Bronchial epithelial cell (primary cell): ENCODE measurements at regions not wholly inside any gene's neighbourhood (a gene's known extent, or its start where the extent isn't known, plus 50 kb on each side); places are given as distances from the start of the nearest gene placed in this dataset.

Experiments
- DNase-seq: peaks from one replicate; pipeline ENCODE4 v3.0.0-alpha.2; 2010; ENCODE audit warnings: low read depth
- FAIRE-seq: peaks from 2 replicates; lab custom pipeline; 2011; peaks lifted over from hg19 to GRCh38; lab: Jason Lieb, UNC
- H3K27me3 ChIP-seq: 2 replicates; pipeline ENCODE4 v1.5.1; 2011; ENCODE audit warnings: low read length; ENCODE audit not compliant: control insufficient read depth, insufficient read depth
- H3K36me3 ChIP-seq: 2 replicates; pipeline ENCODE4 v1.5.1; 2011; ENCODE audit warnings: low read length; ENCODE audit not compliant: control insufficient read depth, insufficient read depth
- H3K4me3 ChIP-seq: 2 replicates; pipeline ENCODE4 v1.5.1; 2011; ENCODE audit warnings: mild to moderate bottlenecking, low read depth, low read length, control low read depth
- TF ChIP-seq, protein P1 (sequence below): IDR thresholded peaks from 2 replicates; pipeline ENCODE4 v1.5.1; 2011; ENCODE audit warnings: mild to moderate bottlenecking, moderate library complexity, low read length, control low read depth, inconsistent platforms; ENCODE audit not compliant: insufficient read depth, severe bottlenecking

DNA sequence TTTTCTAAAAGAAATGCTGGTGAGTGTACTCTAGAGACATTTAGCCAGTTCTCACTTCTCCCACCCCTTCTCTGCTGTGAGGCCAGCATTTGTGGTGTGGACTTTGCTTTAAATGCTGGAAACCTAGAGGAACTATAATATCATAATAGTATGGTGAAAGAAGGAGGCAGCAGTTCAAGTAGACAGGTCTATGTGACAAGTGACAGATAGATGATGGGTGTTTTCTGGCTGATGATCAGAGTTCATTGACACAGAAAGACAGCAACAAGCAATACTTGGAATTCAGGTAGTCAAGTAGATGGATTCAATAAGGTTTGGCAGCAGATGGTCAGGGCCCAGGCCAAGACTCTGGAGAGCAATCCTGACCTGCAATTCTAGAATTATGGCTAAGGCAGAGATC is 317.5 kb downstream of the PCDH7 start:
- Histone ChIP-seq H3K27me3 (no peaks in the 10 kb centered on the region), H3K36me3 (no peaks in the 10 kb centered on the region), H3K4me3 (no peak overlapping the region)
- no peak for FAIRE-seq
- TF ChIP-seq, protein P1, sequence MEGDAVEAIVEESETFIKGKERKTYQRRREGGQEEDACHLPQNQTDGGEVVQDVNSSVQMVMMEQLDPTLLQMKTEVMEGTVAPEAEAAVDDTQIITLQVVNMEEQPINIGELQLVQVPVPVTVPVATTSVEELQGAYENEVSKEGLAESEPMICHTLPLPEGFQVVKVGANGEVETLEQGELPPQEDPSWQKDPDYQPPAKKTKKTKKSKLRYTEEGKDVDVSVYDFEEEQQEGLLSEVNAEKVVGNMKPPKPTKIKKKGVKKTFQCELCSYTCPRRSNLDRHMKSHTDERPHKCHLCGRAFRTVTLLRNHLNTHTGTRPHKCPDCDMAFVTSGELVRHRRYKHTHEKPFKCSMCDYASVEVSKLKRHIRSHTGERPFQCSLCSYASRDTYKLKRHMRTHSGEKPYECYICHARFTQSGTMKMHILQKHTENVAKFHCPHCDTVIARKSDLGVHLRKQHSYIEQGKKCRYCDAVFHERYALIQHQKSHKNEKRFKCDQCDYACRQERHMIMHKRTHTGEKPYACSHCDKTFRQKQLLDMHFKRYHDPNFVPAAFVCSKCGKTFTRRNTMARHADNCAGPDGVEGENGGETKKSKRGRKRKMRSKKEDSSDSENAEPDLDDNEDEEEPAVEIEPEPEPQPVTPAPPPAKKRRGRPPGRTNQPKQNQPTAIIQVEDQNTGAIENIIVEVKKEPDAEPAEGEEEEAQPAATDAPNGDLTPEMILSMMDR, result no peak
- DNase-seq, result no peak

DNA sequence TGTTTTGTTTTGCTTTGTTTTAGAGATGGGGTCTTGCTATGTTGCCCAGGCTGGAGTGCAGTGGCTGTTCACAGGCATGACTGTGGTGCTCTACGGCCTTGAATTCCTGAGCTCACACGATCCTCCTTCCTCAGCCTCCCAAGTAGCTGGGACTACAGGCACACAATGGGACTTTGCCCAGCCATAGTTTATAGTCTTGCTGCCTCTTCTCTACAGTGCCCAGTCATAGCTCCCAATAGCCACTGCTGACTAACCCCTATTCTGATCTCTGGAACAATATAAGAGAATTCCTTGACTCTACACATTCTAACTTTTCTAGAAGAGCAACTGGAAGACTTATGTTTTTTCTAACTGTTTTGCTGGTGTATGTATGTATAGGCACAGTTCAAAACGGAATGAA is 319.2 kb downstream of the PCDH7 start:
- TF ChIP-seq, protein P1, result no peak
- Histone ChIP-seq H3K27me3 (no peaks in the 10 kb centered on the region), H3K4me3 (no peak overlapping the region), H3K36me3 (no peaks in the 10 kb centered on the region)
- no peak for DNase-seq
- FAIRE-seq, result no peak

DNA sequence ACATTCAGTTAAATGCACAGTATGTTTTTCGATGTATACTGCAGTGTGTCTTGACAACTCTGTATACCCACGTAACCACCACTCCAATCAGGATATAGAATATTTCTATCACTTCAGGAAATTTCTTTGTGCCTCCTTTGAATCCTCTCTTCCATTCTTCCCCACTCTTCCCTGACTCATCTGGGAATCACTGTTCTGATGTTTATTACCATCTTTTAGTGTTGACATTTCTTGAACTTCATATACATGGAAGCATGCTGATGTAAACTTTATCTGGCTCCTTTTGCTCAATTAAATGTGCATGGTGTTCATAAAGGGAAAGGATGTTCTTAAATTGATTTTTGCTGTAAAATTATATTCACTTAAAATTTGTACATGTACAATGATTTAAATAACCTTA is 319.9 kb downstream of the PCDH7 start:
- DNase-seq (no peak), FAIRE-seq (no peak)
- no peaks in the 10 kb centered on the region for H3K36me3 ChIP-seq
- no peak overlapping the region for H3K4me3 ChIP-seq
- no peaks in the 10 kb centered on the region for H3K27me3 ChIP-seq
- TF ChIP-seq, protein P1, result no peak

DNA sequence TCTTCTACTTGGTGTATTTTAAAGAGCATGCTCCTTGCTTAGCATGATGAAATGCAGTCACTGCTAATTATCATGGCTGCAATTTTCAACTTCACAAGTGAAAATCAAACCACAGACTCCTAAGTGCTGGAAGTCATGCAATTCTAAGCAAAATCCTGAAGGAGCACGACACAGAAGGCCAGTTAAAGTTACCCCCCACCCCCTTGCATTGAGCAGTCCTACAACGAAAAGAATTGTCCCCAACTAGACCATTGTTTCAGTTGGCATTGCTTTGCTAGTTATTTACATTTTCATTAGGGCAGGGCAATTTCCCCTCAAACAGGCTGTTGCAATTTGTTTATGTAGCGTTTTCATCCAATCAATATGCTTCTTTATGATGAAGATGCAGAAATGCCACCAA is 321.2 kb downstream of the PCDH7 start:
- DNase-seq, result no peak
- no peak for FAIRE-seq
- H3K4me3 ChIP-seq, result no peak overlapping the region
- TF ChIP-seq, protein P1, result no peak
- no peaks in the 10 kb centered on the region for H3K27me3 ChIP-seq
- H3K36me3 ChIP-seq, result no peaks in the 10 kb centered on the region

DNA sequence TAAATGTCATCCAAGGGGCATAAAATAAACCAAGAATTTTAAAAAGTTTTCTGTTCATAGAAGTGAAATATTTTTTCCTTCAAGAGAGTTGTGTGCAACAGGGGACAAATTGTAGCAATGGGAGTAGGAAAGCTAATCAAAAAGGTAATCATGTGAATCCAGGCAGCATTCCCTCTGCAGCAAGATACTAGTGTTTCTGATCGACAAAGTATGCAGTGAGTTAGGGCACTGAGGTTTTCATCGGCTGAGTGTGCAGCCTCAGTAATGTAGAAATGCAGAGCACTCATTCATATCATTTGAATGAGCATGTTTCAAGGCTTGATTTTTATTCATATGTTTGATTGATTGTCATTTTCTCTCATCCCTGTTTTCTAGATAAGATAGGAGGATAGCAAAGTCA is 321.7 kb downstream of the PCDH7 start:
- TF ChIP-seq, protein P1, result no peak
- no peaks in the 10 kb centered on the region for H3K36me3 ChIP-seq
- no peak for DNase-seq
- no peak for FAIRE-seq
- no peak overlapping the region for H3K4me3 ChIP-seq
- no peaks in the 10 kb centered on the region for H3K27me3 ChIP-seq

DNA sequence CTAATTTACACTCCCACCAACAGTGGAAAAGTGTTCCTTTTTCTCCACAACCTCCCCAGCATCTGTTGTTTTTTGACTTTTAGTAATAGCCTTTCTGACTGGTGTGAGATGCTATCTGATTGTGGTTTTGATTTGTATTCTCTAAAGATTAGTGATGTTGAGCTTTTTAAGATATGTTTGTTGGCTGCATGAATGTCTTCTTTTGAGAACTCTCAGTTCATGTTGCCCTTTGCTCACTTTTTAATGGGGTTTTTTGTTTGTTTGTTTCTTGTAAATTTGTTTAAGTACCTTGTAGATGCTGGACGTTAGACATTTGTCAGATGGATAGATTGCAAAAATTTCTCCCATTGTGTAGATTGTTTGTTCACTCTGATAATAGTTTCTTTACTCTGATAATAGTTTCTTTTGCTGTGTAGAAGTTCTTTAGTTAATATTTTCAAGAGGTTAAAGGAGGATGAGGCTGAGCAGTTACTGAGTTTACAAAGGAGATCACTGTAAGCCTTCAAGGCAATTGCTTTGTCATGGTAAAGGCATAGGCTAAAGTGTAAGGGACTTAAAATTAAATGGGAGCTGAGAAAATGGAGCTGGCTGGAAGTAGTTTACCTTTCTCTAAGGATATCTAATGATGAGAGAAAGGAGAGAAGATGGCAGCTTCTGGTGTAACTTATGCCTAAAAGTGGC is 323.4 kb downstream of the PCDH7 start:
- Histone ChIP-seq H3K27me3 (no peaks in the 10 kb centered on the region), H3K4me3 (no peak overlapping the region), H3K36me3 (no peaks in the 10 kb centered on the region)
- no peak for FAIRE-seq
- TF ChIP-seq, protein P1, result no peak
- DNase-seq, result no peak
